ENCODE measurements at regions not wholly inside any gene's neighbourhood (a gene's known extent, or its start where the extent isn't known, plus 50 kb on each side); places are given as distances from the start of the nearest gene placed in this dataset.

DNA sequence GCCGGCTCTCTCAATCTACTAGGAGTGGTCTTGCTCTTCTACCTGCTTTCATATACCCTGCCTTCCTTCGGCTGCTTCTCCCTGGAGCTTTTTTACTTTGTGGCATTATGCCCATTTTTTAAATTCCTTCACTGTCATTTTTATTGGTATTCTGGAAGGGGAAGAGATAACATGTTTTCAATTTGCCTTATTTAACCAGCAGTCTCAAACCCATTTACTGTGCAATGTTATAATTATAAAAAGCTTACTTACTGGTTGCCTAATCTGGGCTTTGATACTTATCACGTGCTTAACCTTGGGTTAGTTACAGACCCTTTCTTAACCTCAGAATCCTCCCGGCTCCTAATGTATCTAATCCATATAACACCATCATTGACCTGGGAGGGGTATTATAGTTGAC is 128.1 kb downstream of the SIPA1L2 start:
- FAIRE-seq (no peak), DNase-seq (ENCODE audit: low read depth in 1 of 2, low spot score in 2 of 2) (no peak)
- no peak overlapping the region for H3K56ac ChIP-seq (replicated peaks; ENCODE audit: insufficient read length, low read depth, low read length)
- H3K23ac ChIP-seq (ENCODE audit: insufficient read length): no peak overlapping the region
- no peak overlapping the region for H2BK5ac ChIP-seq (ENCODE audit: low read depth, low read length)
- no peak overlapping the region for H3K4ac ChIP-seq (replicated peaks; ENCODE audit: insufficient read length, low read depth, low read length)
- H3K18ac ChIP-seq (ENCODE audit: extremely low read depth, low read length): no peak overlapping the region
- H2BK12ac ChIP-seq (ENCODE audit: low read depth, low read length): no peak overlapping the region
- H3K79me2 ChIP-seq (ENCODE audit: control insufficient read depth in 1 of 2, insufficient read depth in 2 of 2, low read length in 2 of 2): no peaks in the 10 kb centered on the region
- H3K36me3 ChIP-seq (ENCODE audit: control insufficient read depth in 2 of 4, insufficient read depth in 4 of 4, low read length in 3 of 4): no peaks in the 10 kb centered on the region
- no peak overlapping the region for H3K4me2 ChIP-seq (ENCODE audit: insufficient read depth in 1 of 2, low read depth in 2 of 2, low read length in 2 of 2)
- CTCF ChIA-PET (ENCODE audit: partially characterized antibody): interaction anchor here (1.4 kb wide), 1 partner anchor 111 kb away, joined by 3 read pairs; no protein-coding TSS in a partner anchor
- POLR2A ChIA-PET (ENCODE audit: partially characterized antibody): no interaction called here
- H2AK5ac ChIP-seq (ENCODE audit: low read depth, low read length): no peak overlapping the region
- H3K9ac ChIP-seq (replicated peaks in 1 of 4; ENCODE audit: extremely low read depth in 1 of 4, low read depth in 3 of 4, low read length in 3 of 4): no peak overlapping the region
- H3K27me3 ChIP-seq (replicated peaks in 1 of 4; ENCODE audit: control insufficient read depth in 3 of 4, extremely low read depth in 1 of 4, insufficient read depth in 3 of 4, low read length in 3 of 4): no peaks in the 10 kb centered on the region
- no peak overlapping the region for H2BK15ac ChIP-seq (ENCODE audit: low read length)
- no peak overlapping the region for H2BK20ac ChIP-seq (ENCODE audit: low read length)
- H4K91ac ChIP-seq (replicated peaks; ENCODE audit: insufficient read length, low read length): no peak overlapping the region
- H4K20me1 ChIP-seq (replicated peaks in 1 of 2; ENCODE audit: control insufficient read depth in 1 of 2, insufficient read depth in 2 of 2, low read length in 2 of 2): no peaks in the 10 kb centered on the region
- H3K79me1 ChIP-seq (ENCODE audit: low read depth, low read length): no peaks in the 10 kb centered on the region
- no peaks in the 10 kb centered on the region for H3K23me2 ChIP-seq (ENCODE audit: low read depth, low read length)
- 83% methylated on average over 4 of the region's 4 CpGs; no CpG with 5 or more reads in 1 of the 2 experiments for WGBS, 2 experiments (ENCODE audit: extremely low coverage in 1 of 2, insufficient coverage in 1 of 2, insufficient read length in 1 of 2, insufficient replicate concordance in 2 of 2, low coverage in 1 of 2, low lambda C conversion rate in 2 of 2, missing lambda C conversion rate in 1 of 2)
- no peak overlapping the region for H3K4me3 ChIP-seq (ENCODE audit: extremely low read depth in 1 of 4, insufficient read depth in 2 of 4, low read depth in 3 of 4, low read length in 4 of 4)
- H3K4me1 ChIP-seq (replicated peaks in 1 of 4; ENCODE audit: control insufficient read depth in 3 of 4, insufficient read depth in 4 of 4, low read length in 3 of 4): peaks cover 0 to 11% (median 4%) of the 10 kb centered on the region in 4 experiments; a peak in 2 of 7 replicates
- no peak overlapping the region for H2AFZ ChIP-seq (ENCODE audit: low read length)
- no peak overlapping the region for H2BK120ac ChIP-seq (replicated peaks; ENCODE audit: low read depth, low read length)
- no peak overlapping the region for H4K8ac ChIP-seq (ENCODE audit: extremely low read depth, insufficient read depth, low read length)
- H3K14ac ChIP-seq (ENCODE audit: insufficient read length): no peak overlapping the region
- H3K9me3 ChIP-seq (ENCODE audit: insufficient read depth in 2 of 2, low read depth in 1 of 2, low read length in 1 of 2): no peaks in the 10 kb centered on the region
- no peak overlapping the region for H3K27ac ChIP-seq (ENCODE audit: low read depth, low read length)
- H4K5ac ChIP-seq (ENCODE audit: insufficient read length, low read depth, low read length): no peak overlapping the region
- TF ChIP-seq GABPA (IDR thresholded peaks at IDR 0.05; ENCODE audit: borderline replicate concordance, insufficient read depth, low read length) (no peak), KDM5A (IDR thresholded peaks at IDR 0.05; ENCODE audit: low read length) (no peak), EGR1 (IDR thresholded peaks at IDR 0.05; ENCODE audit: borderline replicate concordance, low read depth, low read length) (no peak), CTBP2 (IDR thresholded peaks at IDR 0.05; ENCODE audit: borderline replicate concordance, insufficient read depth, insufficient read length, low read length) (no peak), CEBPB (IDR thresholded peaks at IDR 0.05; ENCODE audit: low read depth, low read length) (no peak), MAFK (IDR thresholded peaks at IDR 0.05; ENCODE audit: low read depth, low read length) (no peak), RAD21 (IDR thresholded peaks at IDR 0.05 in 1 of 2, conservative IDR thresholded peaks at IDR 0.05 in 1 of 2; ENCODE audit: low read depth in 2 of 2, low read length in 2 of 2) (no peak)

Measured in H1 (cell line).